Gastrocnemius medialis (tissue), 4 donors: ENCODE measurements at regions not wholly inside any gene's neighbourhood (a gene's known extent, or its start where the extent isn't known, plus 50 kb on each side); places are given as distances from the start of the nearest gene placed in this dataset.
A peak's percentile ranks its signal among the peaks of the same experiment; 100 is the strongest.

Experiments
- ATAC-seq, 2 donors: fragments of 150-250 bp; one replicate each; pipeline ENCODE4 v1.9.1; 2016
- DNase-seq, 2 donors: peaks; one replicate each; pipeline ENCODE4 v3.0.0-alpha.2; 2019
- H3K27ac ChIP-seq, 4 donors: fragments of 200-600 bp; sonication (generic); 1 replicate in 1 of 4; 2 replicates in 3 of 4; pipeline ENCODE4 v1.5.1; 2016 to 2018; ENCODE audit warnings: mild to moderate bottlenecking in 2 of 4, moderate library complexity in 1 of 4
- H3K27me3 ChIP-seq, 3 donors: fragments of 200-600 bp; sonication (generic) in 2 of 3; 1 replicate in 1 of 3; 2 replicates in 2 of 3; pipeline versions ENCODE4 v1.5.1 to v1.6.0; 2016 to 2019; ENCODE audit warnings: mild to moderate bottlenecking in 1 of 3, moderate library complexity in 1 of 3
- H3K36me3 ChIP-seq, 2 donors: fragments of 200-600 bp; sonication (generic) in 1 of 2; one replicate each; pipeline ENCODE4 v1.5.1; 2017 to 2018
- H3K4me1 ChIP-seq, 2 donors: fragments of 200-600 bp; sonication (generic) in 1 of 2; one replicate each; pipeline ENCODE4 v1.5.1; 2016 to 2017; ENCODE audit warnings: mild to moderate bottlenecking in 2 of 2
- H3K4me3 ChIP-seq, 4 donors: fragments of 200-600 bp; sonication (generic) in 3 of 4; 1 replicate in 1 of 4; 2 replicates in 3 of 4; pipeline ENCODE4 v1.5.1; 2016 to 2019; ENCODE audit warnings: mild to moderate bottlenecking in 2 of 4
- H3K9me3 ChIP-seq, 3 donors: fragments of 200-600 bp; sonication (generic) in 2 of 3; 1 replicate in 1 of 3; 2 replicates in 2 of 3; pipeline ENCODE4 v1.5.1; 2016 to 2019
- POLR2A ChIP-seq, 2 donors: fragments of 450-650 bp; IDR thresholded peaks; one replicate each; pipeline ENCODE4 v1.6.1; 2017; ENCODE audit warnings: antibody characterized with exemption in 2 of 2, mild to moderate bottlenecking in 2 of 2, moderate library complexity in 2 of 2
- in situ Hi-C, 4 donors: fragments of 200-750 bp; cut with MboI; loops; one replicate each; pipeline versions ENCODE4 v1.15.0 to v1.8.0; 2017; ENCODE audit warnings: low sequenced_read_pairs in 4 of 4
- intact Hi-C: fragments of 100-400 bp; cut with DNase I; formaldehyde crosslinking; loops from one replicate; pipeline ENCODE4 v1.15.1; 2023; ENCODE audit warnings: low total_unique reads
- TF ChIP-seq, protein P1 (sequence below), 5 experiments: fragments of 450-650 bp in 3 of 5; fragments of 200-600 bp in 2 of 5; sonication (generic) in 2 of 5; IDR thresholded peaks in 4 of 5; conservative IDR thresholded peaks in 1 of 5; 1 replicate in 4 of 5; 2 replicates in 1 of 5; pipeline ENCODE4 v1.5.1; 2016 to 2019; ENCODE audit warnings: antibody characterized with exemption in 5 of 5, mild to moderate bottlenecking in 3 of 5, moderate library complexity in 3 of 5

DNA sequence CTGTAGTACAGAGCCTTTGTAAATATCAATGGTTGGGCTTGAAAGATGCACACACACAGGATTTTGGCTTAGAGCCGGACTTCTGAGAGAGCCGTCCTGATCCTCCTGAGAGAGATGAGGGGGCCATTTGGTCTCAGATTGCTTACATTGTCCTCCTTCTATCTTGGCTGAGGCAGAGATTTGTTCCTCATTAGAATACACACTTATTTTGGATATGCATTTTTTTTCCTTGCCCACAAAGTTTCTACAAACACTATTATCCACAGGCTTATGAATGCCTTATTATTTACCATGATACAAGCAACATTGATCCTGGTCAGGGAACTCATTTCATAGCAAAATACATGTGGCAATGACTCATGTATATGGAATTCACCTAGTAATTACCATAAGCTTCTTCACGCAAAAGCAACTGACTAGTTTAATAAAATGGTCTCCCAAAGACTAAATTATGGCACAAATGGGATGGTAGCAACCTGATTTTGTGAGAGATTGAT, 175.3 kb downstream of the MDFIC start:
- no peaks in the 10 kb centered on the region for H3K9me3 ChIP-seq
- in situ Hi-C loops, result no loop called here
- H3K4me3 ChIP-seq, result no peak overlapping the region
- H3K4me1 ChIP-seq, result no peaks in the 10 kb centered on the region
- no peak overlapping the region for H3K27ac ChIP-seq
- TF ChIP-seq, protein P1, sequence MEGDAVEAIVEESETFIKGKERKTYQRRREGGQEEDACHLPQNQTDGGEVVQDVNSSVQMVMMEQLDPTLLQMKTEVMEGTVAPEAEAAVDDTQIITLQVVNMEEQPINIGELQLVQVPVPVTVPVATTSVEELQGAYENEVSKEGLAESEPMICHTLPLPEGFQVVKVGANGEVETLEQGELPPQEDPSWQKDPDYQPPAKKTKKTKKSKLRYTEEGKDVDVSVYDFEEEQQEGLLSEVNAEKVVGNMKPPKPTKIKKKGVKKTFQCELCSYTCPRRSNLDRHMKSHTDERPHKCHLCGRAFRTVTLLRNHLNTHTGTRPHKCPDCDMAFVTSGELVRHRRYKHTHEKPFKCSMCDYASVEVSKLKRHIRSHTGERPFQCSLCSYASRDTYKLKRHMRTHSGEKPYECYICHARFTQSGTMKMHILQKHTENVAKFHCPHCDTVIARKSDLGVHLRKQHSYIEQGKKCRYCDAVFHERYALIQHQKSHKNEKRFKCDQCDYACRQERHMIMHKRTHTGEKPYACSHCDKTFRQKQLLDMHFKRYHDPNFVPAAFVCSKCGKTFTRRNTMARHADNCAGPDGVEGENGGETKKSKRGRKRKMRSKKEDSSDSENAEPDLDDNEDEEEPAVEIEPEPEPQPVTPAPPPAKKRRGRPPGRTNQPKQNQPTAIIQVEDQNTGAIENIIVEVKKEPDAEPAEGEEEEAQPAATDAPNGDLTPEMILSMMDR (IDR thresholded peaks at IDR 0.05 in 4 of 5, conservative IDR thresholded peaks at IDR 0.05 in 1 of 5), result no peak
- no peak for TF ChIP-seq POLR2A (IDR thresholded peaks at IDR 0.05)
- intact Hi-C loops, result no loop called here
- ATAC-seq (no peak), DNase-seq (no peak)
- H3K36me3 ChIP-seq, result no peaks in the 10 kb centered on the region
- H3K27me3 ChIP-seq, result no peaks in the 10 kb centered on the region

DNA sequence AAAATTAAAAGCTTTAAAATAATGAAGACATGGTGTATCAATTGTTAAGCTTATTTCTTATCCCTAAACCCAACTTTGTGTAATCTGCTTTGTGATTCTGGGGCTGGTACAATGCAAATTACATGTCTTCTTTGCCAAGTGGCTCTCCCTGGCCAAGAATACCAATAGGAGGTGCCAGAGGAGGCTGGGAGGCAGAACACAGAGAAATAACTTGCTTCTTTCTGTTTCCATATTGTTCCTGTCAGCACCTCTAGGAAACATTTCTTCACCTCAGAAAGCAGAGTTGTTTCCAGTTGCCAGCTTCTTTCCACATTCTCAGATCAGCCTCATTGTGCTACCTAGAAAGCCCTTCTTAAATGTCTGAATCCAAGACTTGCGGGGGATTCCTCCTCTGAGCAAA, 174.4 kb downstream of the MDFIC start:
- TF ChIP-seq, protein P1 (IDR thresholded peaks at IDR 0.05 in 4 of 5, conservative IDR thresholded peaks at IDR 0.05 in 1 of 5), result no peak
- TF ChIP-seq POLR2A (IDR thresholded peaks at IDR 0.05), result no peak
- Histone ChIP-seq H3K9me3 (no peaks in the 10 kb centered on the region), H3K27ac (no peak overlapping the region), H3K4me3 (no peak overlapping the region), H3K4me1 (no peaks in the 10 kb centered on the region), H3K27me3 (no peaks in the 10 kb centered on the region), H3K36me3 (no peaks in the 10 kb centered on the region)
- intact Hi-C loops, result no loop called here
- no peak for ATAC-seq
- in situ Hi-C loops, result no loop called here
- no peak for DNase-seq

- ATAC-seq, result no peak
- no peak overlapping the region for H3K4me3 ChIP-seq
- H3K4me1 ChIP-seq, result no peaks in the 10 kb centered on the region
- no peak for TF ChIP-seq POLR2A (IDR thresholded peaks at IDR 0.05)
- TF ChIP-seq, protein P1 (IDR thresholded peaks at IDR 0.05 in 4 of 5, conservative IDR thresholded peaks at IDR 0.05 in 1 of 5), result no peak
- in situ Hi-C loops (no loop called here), intact Hi-C loops (no loop called here)
- no peaks in the 10 kb centered on the region for H3K9me3 ChIP-seq
- H3K36me3 ChIP-seq, result no peaks in the 10 kb centered on the region
- no peak for DNase-seq
- H3K27ac ChIP-seq, result no peak overlapping the region
- no peaks in the 10 kb centered on the region for H3K27me3 ChIP-seq
Observed at GRCh38 chr7:115094163-115094562, 172.3 kb downstream of the MDFIC start.

GRCh38 chr7:115088893-115089292, 167.0 kb downstream of the MDFIC start:
- in situ Hi-C loops (no loop called here), intact Hi-C loops (loop anchor here (10.0 kb wide), 1 partner anchor 164 kb away; the partner anchor contains the start of gene MDFIC)
- no peak overlapping the region for H3K27ac ChIP-seq
- H3K4me1 ChIP-seq, result peaks cover 0 to 6% of the 10 kb centered on the region in 2 donors
- ATAC-seq (no peak), DNase-seq (no peak)
- no peaks in the 10 kb centered on the region for H3K9me3 ChIP-seq
- TF ChIP-seq, protein P1 (IDR thresholded peaks at IDR 0.05 in 4 of 5, conservative IDR thresholded peaks at IDR 0.05 in 1 of 5), result no peak
- no peak for TF ChIP-seq POLR2A (IDR thresholded peaks at IDR 0.05)
- H3K27me3 ChIP-seq, result no peaks in the 10 kb centered on the region
- H3K36me3 ChIP-seq, result no peaks in the 10 kb centered on the region
- no peak overlapping the region for H3K4me3 ChIP-seq

GRCh38 chr7:115087437-115087836, 165.5 kb downstream of the MDFIC start:
- DNase-seq (no peak), ATAC-seq (peak; percentile 72 to 73)
- Histone ChIP-seq H3K27me3 (no peaks in the 10 kb centered on the region), H3K4me3 (no peak overlapping the region), H3K36me3 (no peaks in the 10 kb centered on the region), H3K9me3 (no peaks in the 10 kb centered on the region), H3K4me1 (peaks cover 0 to 6% of the 10 kb centered on the region in 2 donors), H3K27ac (no peak overlapping the region)
- in situ Hi-C loops (no loop called here), intact Hi-C loops (loop anchor here (10.0 kb wide), 1 partner anchor 163 kb away; the partner anchor contains the start of gene MDFIC)
- TF ChIP-seq, protein P1 (IDR thresholded peaks at IDR 0.05 in 4 of 5, conservative IDR thresholded peaks at IDR 0.05 in 1 of 5), result no peak
- TF ChIP-seq POLR2A (IDR thresholded peaks at IDR 0.05), result no peak
